HG03521 (cell line): ENCODE measurements at regions not wholly inside any gene's neighbourhood (a gene's known extent, or its start where the extent isn't known, plus 50 kb on each side); places are given as distances from the start of the nearest gene placed in this dataset.
"Not testable (repeated sequence)": the region's sequence is repeated elsewhere in the genome, so short reads cannot be mapped to it uniquely, and the experiment has no call there.

Experiments used
- ATAC-seq: cut with Tn5 transposase; IDR thresholded peaks from one replicate; pipeline ENCODE4 v1.9.1; 2021; ENCODE audit warnings: mild to moderate bottlenecking, moderate library complexity; ENCODE audit not compliant: unreplicated experiment

DNA sequence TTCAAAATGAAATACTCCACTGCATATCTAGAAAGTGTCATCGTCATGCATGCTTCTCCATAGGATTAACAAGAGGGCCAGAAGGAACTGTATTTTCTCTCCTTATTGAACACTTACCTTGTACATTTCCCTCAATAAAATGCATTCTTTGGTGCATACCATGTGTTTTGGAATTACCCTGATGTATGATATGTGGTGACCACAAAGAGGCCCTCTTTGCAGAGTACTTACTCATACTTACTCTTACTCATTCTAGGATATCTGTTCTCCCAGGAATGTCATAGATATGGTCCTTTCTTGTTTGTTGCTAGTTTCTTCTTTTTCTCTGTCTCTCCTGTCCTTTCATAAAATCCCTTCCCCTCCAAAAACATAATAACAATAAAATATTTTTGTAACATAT is 1087.1 kb upstream of the POT1 start:
- ATAC-seq: no peak

GRCh38 chr7:126005064-126005463 is 1075.4 kb upstream of the POT1 start:
- ATAC-seq: no peak

GRCh38 chr7:126001349-126001748 is 1071.7 kb upstream of the POT1 start:
- no peak for ATAC-seq

- ATAC-seq: no peak
These were observed 1055.2 kb upstream of the POT1 start for GRCh38 chr7:125984795-125985194.

DNA sequence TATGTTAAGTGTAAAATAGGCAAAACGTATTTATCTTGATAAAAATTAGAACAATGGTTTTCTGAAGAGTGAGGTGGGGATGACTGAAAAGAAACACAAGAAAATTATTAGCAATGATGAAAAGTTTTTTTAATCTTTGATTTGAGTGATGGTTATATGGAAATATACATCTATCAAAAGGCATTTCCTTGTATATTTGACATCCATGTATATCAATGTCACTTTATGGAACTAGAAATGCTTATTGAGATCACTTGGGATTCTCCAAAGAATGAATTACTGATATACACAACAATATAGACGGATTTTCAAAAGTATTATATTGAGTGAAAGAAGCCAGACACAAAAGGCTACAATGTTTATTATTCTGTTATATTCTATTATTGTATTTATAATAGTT is 1042.0 kb upstream of the POT1 start:
- no peak for ATAC-seq

GRCh38 chr7:125966278-125967048 is 1036.8 kb upstream of the POT1 start:
- no peak for ATAC-seq

- ATAC-seq: no peak
These were observed 1005.3 kb upstream of the POT1 start for GRCh38 chr7:125934955-125935354.

GRCh38 chr7:125934539-125934938 is 1004.9 kb upstream of the POT1 start:
- no peak for ATAC-seq

DNA sequence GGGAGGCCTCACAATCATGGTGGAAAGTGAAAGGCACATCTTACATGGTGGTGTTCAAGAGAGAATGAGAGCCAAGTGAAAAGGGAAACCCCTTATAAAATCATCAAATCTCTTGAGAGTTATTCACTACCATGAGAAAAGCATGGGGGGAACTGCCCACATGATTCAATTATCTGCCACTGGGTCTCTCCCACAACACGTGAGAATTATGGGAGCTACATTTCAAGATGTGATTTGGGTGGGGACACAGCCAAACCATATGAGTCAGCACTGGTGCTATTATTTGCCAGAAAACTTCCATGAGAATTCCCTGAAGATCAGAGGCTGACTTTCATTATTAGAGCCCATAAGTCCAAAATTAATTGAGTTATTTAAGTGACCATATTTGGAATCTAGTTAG is 1001.2 kb upstream of the POT1 start:
- no peak for ATAC-seq

- ATAC-seq: no peak
These were observed 997.9 kb upstream of the POT1 start for GRCh38 chr7:125927556-125927955.

DNA sequence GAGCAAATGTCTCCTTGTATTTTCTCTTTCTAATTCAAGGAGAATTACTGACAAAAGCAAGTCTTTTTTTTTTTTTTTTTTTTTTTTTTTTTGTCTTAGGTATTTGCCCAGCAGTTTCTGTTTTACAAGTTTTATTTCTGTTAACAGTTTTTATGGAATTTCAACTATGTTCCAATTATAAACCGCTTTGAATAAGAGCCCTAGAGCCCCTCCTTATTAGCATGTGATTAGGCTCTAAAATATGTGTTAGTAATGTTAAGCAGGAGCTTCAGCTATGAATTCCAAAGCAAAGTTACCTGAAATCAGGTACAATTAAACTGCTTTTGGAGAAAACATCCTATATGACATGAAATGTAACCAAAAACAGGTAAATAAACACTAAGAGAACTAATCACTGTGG is 997.0 kb upstream of the POT1 start:
- no peak for ATAC-seq

GRCh38 chr7:125924037-125924436 is 994.4 kb upstream of the POT1 start:
- ATAC-seq: no peak

DNA sequence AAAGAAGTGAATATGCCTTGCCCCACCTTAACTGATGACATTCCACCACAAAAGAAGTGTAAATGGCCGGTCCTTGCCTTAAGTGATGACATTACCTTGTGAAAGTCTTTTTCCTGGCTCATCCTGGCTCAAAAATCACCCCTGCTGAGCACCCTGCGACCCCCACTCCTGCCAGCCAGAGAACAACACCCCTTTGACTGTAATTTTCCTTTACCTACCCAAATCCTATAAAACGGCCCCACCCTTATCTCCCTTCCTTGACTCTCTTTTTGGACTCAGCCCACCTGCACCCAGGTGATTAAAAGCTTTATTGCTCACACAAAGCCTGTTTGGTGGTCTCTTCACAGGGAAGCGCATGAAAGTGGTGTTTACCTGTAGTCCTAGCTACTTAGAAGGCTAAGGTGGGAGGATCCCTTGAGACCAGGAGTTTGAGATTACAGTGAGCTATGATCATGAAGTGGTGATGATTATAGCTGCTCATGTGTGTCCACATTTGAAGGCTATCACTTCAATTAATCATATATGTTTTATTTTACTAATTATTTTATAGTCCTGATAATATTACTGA is 985.8 kb upstream of the POT1 start:
- ATAC-seq: not testable (repeated sequence)

DNA sequence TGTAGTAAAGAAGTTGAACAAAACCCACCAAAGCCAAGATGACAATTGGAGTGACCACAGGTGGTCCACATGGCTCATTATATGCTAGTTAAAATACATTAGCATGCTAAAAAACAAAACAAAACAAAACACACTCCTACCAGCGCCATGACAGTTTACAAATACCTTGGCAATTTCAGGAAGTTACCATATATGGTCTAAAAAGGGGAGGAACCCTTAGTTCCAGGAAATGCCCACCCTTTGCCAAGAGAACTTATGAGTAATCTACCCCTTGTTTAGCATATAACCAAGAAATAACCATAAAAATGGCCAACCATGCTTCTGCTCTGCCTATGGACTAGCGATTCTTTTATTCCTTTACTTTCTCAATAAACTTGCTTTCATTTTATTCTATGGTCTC is 979.1 kb upstream of the POT1 start:
- ATAC-seq: no peak

DNA sequence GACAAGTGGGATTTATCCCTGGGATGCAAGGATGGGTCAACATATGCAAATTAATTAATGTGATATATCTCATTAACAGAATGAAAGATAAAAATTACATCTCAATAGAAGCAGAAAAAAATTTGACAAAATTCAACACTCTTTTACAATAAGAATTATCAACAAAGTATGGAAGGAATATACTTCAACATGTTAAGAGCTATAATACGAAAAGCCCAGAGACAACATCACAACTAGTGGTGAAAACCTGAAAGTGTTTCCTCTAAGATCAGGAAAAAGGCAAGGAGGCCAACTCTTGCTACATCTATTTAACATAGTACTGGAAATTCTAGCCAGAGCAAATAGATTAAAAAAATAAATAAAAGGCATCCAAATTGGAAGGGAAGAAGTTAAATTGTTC is 970.0 kb upstream of the POT1 start:
- no peak for ATAC-seq

DNA sequence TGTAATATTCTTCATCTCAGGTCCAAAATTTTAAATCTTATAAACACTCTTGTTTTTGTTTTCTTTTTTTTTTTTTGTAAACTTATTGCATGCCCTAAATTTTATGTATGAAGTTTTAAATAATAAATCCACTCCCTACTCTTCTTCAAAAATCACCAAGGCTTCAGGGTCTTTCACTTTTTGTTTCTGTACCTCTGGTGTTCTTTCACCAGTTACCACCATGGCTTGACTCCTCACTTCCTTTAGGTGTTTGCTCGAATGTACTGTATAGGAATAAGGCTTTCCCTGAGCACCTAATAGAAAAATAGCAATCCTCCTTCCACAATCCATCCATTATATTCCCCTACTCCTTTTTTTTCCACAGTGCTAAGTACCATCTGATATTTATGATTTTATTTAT is 962.8 kb upstream of the POT1 start:
- no peak for ATAC-seq

DNA sequence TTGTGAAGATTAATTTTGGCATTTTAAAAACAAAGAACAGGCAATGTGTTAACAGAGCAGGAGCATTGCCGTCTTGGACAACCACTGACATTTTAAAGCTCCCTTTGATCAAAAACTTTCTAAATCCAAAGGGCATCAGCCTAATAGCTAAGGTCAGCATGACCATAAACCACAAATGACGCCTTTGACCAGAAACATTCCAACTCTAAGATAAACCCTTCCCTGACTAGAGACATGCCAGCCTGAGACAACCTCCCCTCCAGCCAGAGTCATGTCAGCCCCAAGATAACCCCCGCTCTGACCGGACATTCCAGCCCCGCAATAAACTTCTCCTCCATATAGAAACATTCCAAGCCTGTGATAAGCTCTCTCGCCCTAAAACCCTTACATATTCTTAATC is 949.4 kb upstream of the POT1 start:
- ATAC-seq: no peak

DNA sequence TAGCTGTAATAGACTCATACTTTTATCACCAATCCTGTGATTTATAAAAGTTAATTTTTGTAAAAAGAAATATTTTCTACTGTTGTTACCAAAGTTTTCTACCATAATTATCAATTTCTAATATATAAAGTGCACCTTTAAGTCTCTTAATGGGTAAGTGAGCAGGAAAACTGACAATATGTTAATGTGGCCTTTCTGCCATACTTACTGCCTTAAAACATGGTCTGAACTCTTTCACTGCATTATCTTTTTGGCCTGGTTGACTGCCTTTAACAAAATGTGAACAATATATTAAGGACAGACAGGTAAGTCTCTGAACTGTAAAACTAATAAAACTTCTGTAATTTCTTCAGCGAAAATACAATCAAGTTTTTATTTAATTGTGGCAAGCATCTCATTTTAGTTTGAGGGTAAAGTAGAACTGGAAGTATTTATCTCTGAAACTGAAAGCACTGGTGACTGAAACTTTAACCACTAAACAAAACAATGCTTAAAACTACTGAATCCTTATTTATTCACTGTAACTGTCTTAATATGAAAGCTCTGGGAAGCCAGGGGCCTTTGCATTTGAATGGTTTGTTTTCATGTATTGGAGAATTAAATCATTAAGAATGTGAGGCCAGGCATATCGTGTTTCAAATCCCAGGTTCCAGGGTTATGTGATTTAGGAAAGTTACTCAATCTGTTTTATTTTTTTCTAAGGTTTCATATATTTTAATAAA is 948.8 kb upstream of the POT1 start:
- ATAC-seq: no peak

DNA sequence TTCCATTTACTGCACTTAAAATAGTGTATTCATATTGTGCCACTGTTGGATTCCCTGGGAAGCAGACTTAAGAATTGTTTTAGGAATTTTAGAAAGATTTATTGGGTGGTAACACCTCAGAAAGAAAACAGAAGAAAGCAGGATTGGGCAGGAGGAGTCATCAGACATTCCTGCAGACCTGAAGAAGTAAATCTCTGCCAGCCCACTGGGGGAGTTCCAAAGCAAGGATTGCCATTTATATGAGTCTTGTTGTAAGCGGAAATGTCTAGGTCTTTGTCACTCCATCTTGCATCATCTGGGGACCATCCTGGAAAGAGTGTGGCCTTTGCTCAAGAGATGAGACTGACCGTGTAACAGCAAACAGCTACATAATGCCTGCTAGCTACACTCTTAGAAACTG is 947.6 kb upstream of the POT1 start:
- ATAC-seq: no peak

DNA sequence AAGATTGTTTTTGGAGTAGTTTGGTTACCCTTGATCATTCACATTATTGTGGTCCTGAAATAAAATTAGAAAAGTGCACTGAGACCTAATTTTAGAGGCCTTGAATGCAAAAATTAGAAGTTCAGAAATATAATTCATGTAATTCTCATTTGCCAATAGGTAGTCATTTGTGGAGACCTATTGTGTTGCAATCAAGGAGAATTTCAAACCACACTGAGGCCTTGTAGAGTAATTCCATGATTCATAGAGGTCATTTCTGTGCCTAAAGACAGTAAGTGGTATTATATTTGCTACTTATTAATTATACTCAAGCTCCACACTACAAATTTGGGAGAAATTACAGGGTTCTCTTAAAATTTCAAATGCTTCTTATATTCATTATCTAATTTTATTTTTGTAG is 946.8 kb upstream of the POT1 start:
- no peak for ATAC-seq

GRCh38 chr7:125871431-125871830 is 941.8 kb upstream of the POT1 start:
- ATAC-seq: no peak

DNA sequence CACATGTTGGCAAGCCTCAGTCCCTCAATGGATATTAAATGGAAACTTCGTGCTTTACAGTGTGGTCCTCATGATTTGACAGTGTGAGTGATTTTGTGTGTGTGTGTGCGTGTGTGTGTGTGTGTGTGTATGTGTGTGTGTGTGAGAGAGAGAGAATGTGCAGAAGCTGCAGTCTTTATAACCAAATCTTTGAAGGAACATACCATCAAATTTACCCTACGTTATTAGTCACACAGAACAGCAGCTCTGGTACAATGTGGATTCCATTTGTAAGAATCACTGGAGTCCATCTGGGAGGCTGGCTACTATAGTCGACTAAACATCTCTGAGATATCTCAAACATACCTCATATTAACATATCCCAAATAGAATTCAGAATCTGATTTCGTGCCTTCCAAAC is 928.0 kb upstream of the POT1 start:
- ATAC-seq: no peak
